GM19395 (cell line): ENCODE measurements at regions not wholly inside any gene's neighbourhood (a gene's known extent, or its start where the extent isn't known, plus 50 kb on each side); places are given as distances from the start of the nearest gene placed in this dataset.
A peak's percentile ranks its signal among the peaks of the same experiment; 100 is the strongest.

ENCODE experiments used
- ATAC-seq: cut with Tn5 transposase; IDR thresholded peaks from one replicate; pipeline ENCODE4 v1.9.1; 2021; ENCODE audit warnings: mild to moderate bottlenecking, moderate library complexity; ENCODE audit not compliant: unreplicated experiment

- no peak for ATAC-seq
Measured at GRCh38 chr14:65794674-65795279, 382.2 kb downstream of the FUT8 start.

DNA sequence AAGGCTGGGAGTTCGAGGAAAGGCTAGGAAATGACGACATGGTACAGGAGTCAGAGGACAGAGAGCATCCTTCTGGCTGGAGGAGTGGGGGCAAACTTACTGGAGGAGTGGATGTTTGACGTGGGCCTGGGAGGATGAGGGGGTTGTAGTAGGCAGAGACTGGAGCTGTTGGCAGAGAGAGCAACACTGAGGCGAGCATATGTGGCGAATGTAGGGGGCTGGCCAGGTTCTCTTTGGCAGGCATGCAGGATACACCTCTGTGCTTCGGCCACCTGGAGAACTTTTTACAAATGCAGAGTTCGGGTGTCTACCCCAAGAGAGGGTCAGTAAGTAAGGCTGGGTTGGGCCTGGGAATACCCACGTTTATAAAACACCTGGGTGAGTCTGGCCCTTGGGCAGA lies 385.7 kb downstream of the FUT8 start:
- no peak for ATAC-seq

- ATAC-seq = no peak
Measured at GRCh38 chr14:65800694-65801093, 388.2 kb downstream of the FUT8 start.

GRCh38 chr14:65802196-65802595 lies 389.7 kb downstream of the FUT8 start:
- no peak for ATAC-seq

DNA sequence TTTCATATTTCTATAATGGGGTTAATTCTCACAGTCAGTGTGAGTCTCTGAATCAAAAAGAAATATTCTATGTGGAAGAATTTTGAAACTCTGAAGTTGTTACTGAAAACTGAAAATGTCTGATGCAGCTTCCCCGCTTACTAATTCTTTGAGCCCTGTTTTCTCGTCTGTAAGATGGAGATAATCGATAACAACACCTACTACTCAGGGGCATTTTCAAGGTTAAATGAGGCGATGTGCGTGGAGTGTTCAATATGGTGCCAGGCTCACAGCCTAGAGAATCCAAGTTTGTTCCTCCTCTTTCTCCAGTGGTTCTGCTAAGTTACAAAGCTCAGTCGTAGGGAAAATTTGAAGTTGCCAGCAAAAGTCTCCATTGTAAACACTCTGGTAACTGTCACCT lies 391.4 kb downstream of the FUT8 start:
- ATAC-seq = no peak

DNA sequence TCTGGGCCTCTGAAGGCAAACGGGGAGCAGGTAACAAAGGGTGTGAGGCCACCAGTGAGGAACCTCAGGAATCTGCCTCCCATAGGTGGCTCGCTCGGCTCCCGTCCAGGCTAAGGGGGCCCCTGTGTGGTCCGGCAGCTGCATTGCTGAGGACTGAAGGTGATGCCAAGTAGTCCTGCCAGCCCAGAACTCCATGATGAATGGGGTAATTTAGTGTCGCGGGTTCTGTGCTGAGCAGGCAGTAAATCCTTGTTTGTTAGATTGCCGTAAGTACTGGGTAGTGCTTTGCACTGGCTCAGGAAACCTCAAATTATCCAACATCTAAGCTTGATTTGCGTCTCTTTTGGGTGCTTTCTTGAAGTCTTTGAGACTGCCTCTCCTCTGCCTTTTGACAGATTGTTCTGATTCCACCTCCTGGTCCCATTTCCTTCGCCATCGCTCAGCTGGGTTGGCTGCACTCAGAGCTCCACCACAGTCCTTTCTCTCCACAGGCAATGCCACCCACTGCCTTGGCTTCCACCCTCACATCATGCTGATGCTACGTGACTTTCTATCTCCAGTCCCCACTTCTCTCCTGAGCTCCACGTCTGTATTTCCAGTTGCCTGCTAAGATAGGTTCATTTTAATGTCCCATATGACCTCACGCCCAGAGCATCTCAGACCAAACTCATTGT lies 392.0 kb downstream of the FUT8 start:
- ATAC-seq = no peak

- no peak for ATAC-seq
Measured at GRCh38 chr14:65805113-65805473, 392.6 kb downstream of the FUT8 start.

- no peak for ATAC-seq
Measured at GRCh38 chr14:65808390-65808789, 395.9 kb downstream of the FUT8 start.

- ATAC-seq = no peak
Measured at GRCh38 chr14:65810322-65810721, 397.8 kb downstream of the FUT8 start.

DNA sequence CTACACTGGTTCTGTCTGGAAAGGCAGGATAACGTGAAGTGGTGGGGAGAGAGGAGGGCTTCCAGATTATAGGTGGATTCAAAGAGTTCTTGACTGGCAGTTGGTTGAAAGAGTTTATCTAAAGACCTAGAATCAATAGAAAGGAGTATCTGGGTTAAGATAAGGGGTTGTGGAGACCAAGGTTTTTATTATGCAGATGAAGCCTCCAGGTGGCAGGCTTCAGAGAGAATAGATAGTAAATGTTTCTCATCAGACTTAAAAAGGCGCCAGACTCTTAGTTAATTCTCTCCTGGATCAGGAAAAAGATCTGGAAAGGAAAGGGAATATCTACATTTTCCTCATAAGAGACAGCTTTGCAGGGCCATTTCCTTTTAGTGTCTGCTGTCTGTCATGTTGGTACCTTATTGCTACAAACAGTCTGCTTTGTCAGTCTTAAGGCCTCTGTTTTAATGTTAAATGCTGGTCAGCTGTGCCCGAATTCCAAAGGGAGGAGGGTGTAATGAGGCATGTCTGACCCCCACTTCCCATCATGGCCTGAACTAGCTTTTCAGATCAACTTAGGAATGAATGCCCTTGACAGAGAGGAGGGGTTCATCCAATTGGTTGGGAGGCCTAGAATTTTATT lies 401.3 kb downstream of the FUT8 start:
- no peak for ATAC-seq

- ATAC-seq = no peak
Measured at GRCh38 chr14:65815127-65815526, 402.6 kb downstream of the FUT8 start.

- ATAC-seq = no peak
Measured at GRCh38 chr14:65817011-65817410, 404.5 kb downstream of the FUT8 start.

GRCh38 chr14:65819569-65819968 lies 407.0 kb downstream of the FUT8 start:
- no peak for ATAC-seq

DNA sequence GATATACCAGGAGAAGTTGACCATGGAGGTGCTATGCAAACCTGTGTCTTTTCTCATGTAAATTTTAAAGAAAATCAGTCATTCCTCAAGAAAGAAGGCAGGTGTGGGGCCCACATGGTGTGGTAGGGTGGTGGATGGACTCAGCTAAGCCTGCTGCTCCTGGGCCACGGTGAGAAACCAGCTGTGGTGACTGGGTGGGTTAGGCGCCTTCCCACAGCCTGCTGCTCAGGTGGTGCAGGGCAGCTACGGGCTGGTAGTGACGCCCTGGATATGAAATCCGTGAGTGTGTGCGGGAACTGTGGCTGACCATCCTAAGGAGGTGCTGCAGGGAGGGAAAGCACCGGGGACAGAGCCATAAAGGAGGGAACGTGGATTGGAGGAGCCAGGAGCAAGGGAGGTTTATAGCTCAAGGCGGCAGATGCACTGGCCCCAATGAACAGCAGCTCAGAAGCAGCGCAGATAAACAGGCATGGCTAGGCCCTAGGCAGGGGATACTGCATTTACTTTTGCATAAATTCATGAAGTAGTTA lies 408.8 kb downstream of the FUT8 start:
- ATAC-seq = no peak

GRCh38 chr14:65824285-65824977 lies 411.9 kb downstream of the FUT8 start:
- peak; percentile 78 for ATAC-seq

GRCh38 chr14:65824978-65825299 lies 412.4 kb downstream of the FUT8 start:
- ATAC-seq = no peak

DNA sequence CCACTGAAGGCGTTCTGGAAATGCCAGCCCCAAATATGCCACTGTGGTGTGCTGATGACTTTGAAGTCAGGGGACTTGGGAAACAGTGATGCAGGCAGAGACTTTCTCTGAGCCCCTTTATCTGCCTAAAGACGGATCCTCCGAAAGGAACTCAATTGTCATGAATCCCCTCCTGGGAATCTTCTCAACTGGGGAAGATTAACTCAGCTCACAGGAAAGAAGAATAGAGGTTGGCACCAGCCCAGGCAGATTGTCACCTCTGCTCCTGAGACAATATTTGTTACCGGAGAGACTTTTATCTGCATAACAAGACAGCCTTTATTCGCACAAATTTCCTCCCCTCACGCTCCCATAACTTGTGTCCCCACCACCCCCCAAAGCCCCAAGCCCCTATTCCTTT lies 414.4 kb downstream of the FUT8 start:
- no peak for ATAC-seq

DNA sequence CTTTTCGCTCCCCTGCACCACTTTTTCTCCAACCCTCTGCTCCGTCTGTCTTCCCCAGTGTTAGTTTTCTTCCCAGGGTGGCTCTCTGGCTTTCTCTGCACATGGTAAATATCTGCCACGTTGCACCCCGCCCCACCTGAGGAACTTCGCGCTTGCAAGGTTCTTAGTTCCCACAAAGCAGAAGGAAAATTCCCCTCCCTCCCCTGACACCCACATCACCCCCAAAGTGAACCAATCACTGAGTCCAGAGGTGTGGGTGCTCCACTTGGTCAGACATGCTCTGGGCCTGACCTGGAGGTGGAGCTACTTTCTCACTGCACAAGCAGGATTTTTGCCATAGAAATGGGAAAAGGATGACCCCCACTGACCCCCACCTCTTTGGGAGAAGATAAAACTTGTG lies 415.0 kb downstream of the FUT8 start:
- ATAC-seq = no peak

- ATAC-seq = no peak
Measured at GRCh38 chr14:65828396-65828795, 415.9 kb downstream of the FUT8 start.

DNA sequence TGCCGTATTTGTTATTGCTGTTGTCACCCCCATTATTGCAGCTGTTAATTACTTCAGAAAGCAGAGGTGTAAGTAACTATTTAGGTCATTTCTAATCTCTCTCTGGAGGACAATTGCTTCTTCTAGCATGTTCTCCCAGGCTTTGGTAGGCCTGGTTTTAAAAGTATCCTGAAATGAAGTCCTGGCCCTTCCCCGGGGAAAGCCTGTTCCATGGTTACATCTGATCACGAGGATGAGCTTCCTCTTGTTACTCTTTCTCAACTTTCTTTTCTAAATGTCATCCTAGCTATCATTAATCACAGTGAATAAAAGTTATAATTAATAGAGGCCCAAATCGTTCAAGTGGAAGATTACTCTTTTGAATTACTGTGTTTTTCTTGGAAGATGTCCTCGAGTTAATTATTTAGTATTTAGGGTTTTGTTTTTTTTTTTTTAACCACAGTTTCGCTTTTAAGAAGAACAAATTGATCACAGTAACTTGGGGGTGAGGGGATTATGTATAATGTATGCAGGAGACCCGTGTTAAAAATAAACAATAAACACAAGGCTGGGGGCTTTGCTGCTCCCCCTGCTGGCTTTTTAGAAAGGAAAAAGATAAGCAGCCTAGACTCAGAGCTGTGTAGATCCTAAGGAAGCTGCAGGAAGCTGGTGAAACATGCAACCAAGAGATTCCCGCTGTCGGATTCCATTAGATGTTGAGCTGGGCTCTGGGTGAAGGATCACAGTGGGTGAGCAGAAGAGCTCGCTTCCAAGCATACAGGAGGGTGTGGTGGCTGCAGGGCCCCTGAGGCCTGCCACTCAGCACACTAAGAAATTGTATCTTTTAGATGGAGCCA lies 420.1 kb downstream of the FUT8 start:
- ATAC-seq = no peak

DNA sequence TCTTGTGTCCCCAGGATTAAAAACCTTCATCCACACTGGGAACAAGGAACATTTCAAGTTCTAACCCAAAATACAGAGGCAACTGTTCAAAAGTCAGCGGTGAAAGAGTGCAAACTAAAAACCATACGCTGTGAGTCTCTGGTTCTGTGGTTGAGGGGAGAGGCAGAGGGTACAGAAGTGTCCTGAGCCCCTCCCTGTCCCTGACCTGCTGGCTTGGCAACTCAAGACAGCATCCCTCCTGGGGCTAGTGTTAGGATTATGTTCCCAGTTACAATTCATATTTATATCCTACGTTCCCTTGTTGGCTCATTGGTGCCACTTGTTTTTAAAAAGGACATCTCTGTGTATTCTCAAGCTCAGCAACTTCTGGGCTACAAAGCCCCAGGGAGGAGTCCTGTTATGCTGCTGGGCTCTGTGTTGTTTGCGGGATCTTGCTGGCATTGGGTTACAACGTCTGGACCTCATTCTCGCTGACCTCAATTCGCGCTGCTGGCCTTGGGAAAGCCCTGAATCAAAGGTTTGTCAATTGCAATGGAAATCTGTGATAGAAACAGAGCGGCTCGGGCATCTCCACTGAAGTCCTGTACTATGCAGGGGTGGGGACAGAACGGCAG lies 420.8 kb downstream of the FUT8 start:
- ATAC-seq = no peak
